ENCODE measurements at regions not wholly inside any gene's neighbourhood (a gene's known extent, or its start where the extent isn't known, plus 50 kb on each side); places are given as distances from the start of the nearest gene placed in this dataset.

GRCh38 chr2:56077359-56077915 lies 106.4 kb upstream of the CCDC85A start:
- H3K27ac ChIP-seq (ENCODE audit: low read depth, low read length), result no peak overlapping the region
- intact Hi-C loops (cut with micrococcal nuclease), result no loop called here

GRCh38 chr2:56082665-56083064 lies 101.1 kb upstream of the CCDC85A start:
- Histone ChIP-seq H3K27ac (ENCODE audit: low read depth, low read length) (no peak overlapping the region), H3K27me3 (ENCODE audit: insufficient read depth, low read length) (no peaks in the 10 kb centered on the region), H3K9me3 (ENCODE audit: control insufficient read depth in 1 of 2, low read length in 2 of 2) (no peaks in the 10 kb centered on the region), H3K4me1 (ENCODE audit: insufficient read depth, low read length) (no peaks in the 10 kb centered on the region), H3K36me3 (ENCODE audit: insufficient read depth, low read length) (no peaks in the 10 kb centered on the region), H3K4me3 (ENCODE audit: low read length in 2 of 2) (no peak overlapping the region)
- Mint-ChIP-seq H3K4me3 (no peak overlapping the region), H3K9me3 (peaks cover 0 to 13% (median 3%) of the 10 kb centered on the region in 8 donors), H3K4me1 (no peaks in the 10 kb centered on the region), H3K27me3 (no peaks in the 10 kb centered on the region), H3K36me3 (no peaks in the 10 kb centered on the region), H3K27ac (no peak overlapping the region)
- no peak for DNase-seq
- CTCF ChIA-PET (ENCODE audit: partially characterized antibody), result no interaction called here
- intact Hi-C loops (cut with micrococcal nuclease), result no loop called here
- POLR2A ChIA-PET (ENCODE audit: partially characterized antibody), result no interaction called here

More at GRCh38 chr2:56077359-56077915, 106.4 kb upstream of the CCDC85A start:
- DNase-seq, result no peak
- Mint-ChIP-seq H3K9me3 (peaks cover 0 to 13% (median under 1%) of the 10 kb centered on the region in 8 donors), H3K27ac (no peak overlapping the region), H3K4me3 (no peak overlapping the region), H3K4me1 (no peaks in the 10 kb centered on the region), H3K27me3 (no peaks in the 10 kb centered on the region), H3K36me3 (no peaks in the 10 kb centered on the region)
- Histone ChIP-seq H3K27me3 (ENCODE audit: insufficient read depth, low read length) (no peaks in the 10 kb centered on the region), H3K4me3 (ENCODE audit: low read length in 2 of 2) (no peak overlapping the region), H3K9me3 (ENCODE audit: control insufficient read depth in 1 of 2, low read length in 2 of 2) (no peaks in the 10 kb centered on the region), H3K4me1 (ENCODE audit: insufficient read depth, low read length) (no peaks in the 10 kb centered on the region), H3K36me3 (ENCODE audit: insufficient read depth, low read length) (no peaks in the 10 kb centered on the region)
- POLR2A ChIA-PET (ENCODE audit: partially characterized antibody), result no interaction called here
- CTCF ChIA-PET (ENCODE audit: partially characterized antibody), result no interaction called here

- H3K4me1 ChIP-seq (ENCODE audit: insufficient read depth, low read length), result no peaks in the 10 kb centered on the region
- intact Hi-C loops (cut with micrococcal nuclease), result no loop called here
- H3K27me3 ChIP-seq (ENCODE audit: insufficient read depth, low read length), result no peaks in the 10 kb centered on the region
- no peak for DNase-seq
- Mint-ChIP-seq H3K4me3 (no peak overlapping the region), H3K27me3 (no peaks in the 10 kb centered on the region), H3K27ac (no peak overlapping the region), H3K36me3 (no peaks in the 10 kb centered on the region), H3K4me1 (no peaks in the 10 kb centered on the region), H3K9me3 (peaks cover 0 to 12% (median 3%) of the 10 kb centered on the region in 8 donors)
- ChIA-PET CTCF (ENCODE audit: partially characterized antibody) (no interaction called here), POLR2A (ENCODE audit: partially characterized antibody) (no interaction called here)
- H3K4me3 ChIP-seq (ENCODE audit: low read length in 2 of 2), result no peak overlapping the region
- no peaks in the 10 kb centered on the region for H3K9me3 ChIP-seq (ENCODE audit: control insufficient read depth in 1 of 2, low read length in 2 of 2)
- no peak overlapping the region for H3K27ac ChIP-seq (ENCODE audit: low read depth, low read length)
- H3K36me3 ChIP-seq (ENCODE audit: insufficient read depth, low read length), result no peaks in the 10 kb centered on the region
These were observed 99.5 kb upstream of the CCDC85A start for GRCh38 chr2:56084111-56084901.

GRCh38 chr2:56086336-56086735 lies 97.5 kb upstream of the CCDC85A start:
- intact Hi-C loops (cut with micrococcal nuclease), result no loop called here
- DNase-seq, result no peak
- Histone ChIP-seq H3K36me3 (ENCODE audit: insufficient read depth, low read length) (no peaks in the 10 kb centered on the region), H3K4me3 (ENCODE audit: low read length in 2 of 2) (no peak overlapping the region), H3K9me3 (ENCODE audit: control insufficient read depth in 1 of 2, low read length in 2 of 2) (no peaks in the 10 kb centered on the region), H3K27ac (ENCODE audit: low read depth, low read length) (no peak overlapping the region), H3K4me1 (ENCODE audit: insufficient read depth, low read length) (no peaks in the 10 kb centered on the region), H3K27me3 (ENCODE audit: insufficient read depth, low read length) (no peaks in the 10 kb centered on the region)
- H3K4me3 Mint-ChIP-seq, result no peak overlapping the region
- no peaks in the 10 kb centered on the region for H3K27me3 Mint-ChIP-seq
- no peak overlapping the region for H3K27ac Mint-ChIP-seq
- peaks cover 0 to 6% (median 0%) of the 10 kb centered on the region in 8 donors for H3K9me3 Mint-ChIP-seq
- CTCF ChIA-PET (ENCODE audit: partially characterized antibody), result no interaction called here
- POLR2A ChIA-PET (ENCODE audit: partially characterized antibody), result no interaction called here
- no peaks in the 10 kb centered on the region for H3K36me3 Mint-ChIP-seq
- H3K4me1 Mint-ChIP-seq, result no peaks in the 10 kb centered on the region

GRCh38 chr2:56088411-56088810 lies 95.4 kb upstream of the CCDC85A start:
- Mint-ChIP-seq H3K27me3 (no peaks in the 10 kb centered on the region), H3K27ac (no peak overlapping the region), H3K4me3 (no peak overlapping the region), H3K9me3 (peaks cover 0 to 9% (median 0%) of the 10 kb centered on the region in 8 donors), H3K4me1 (no peaks in the 10 kb centered on the region), H3K36me3 (no peaks in the 10 kb centered on the region)
- Histone ChIP-seq H3K27ac (ENCODE audit: low read depth, low read length) (no peak overlapping the region), H3K27me3 (ENCODE audit: insufficient read depth, low read length) (no peaks in the 10 kb centered on the region), H3K36me3 (ENCODE audit: insufficient read depth, low read length) (no peaks in the 10 kb centered on the region), H3K4me1 (ENCODE audit: insufficient read depth, low read length) (no peaks in the 10 kb centered on the region), H3K4me3 (ENCODE audit: low read length in 2 of 2) (no peak overlapping the region), H3K9me3 (ENCODE audit: control insufficient read depth in 1 of 2, low read length in 2 of 2) (no peaks in the 10 kb centered on the region)
- POLR2A ChIA-PET (ENCODE audit: partially characterized antibody), result no interaction called here
- intact Hi-C loops (cut with micrococcal nuclease), result no loop called here
- DNase-seq, result no peak
- CTCF ChIA-PET (ENCODE audit: partially characterized antibody), result interaction anchor here (1.3 kb wide), 1 partner anchor 16 kb away, joined by 3 read pairs; no protein-coding TSS in a partner anchor

GRCh38 chr2:56089931-56090330 lies 93.9 kb upstream of the CCDC85A start:
- Histone ChIP-seq H3K4me3 (ENCODE audit: low read length in 2 of 2) (no peak overlapping the region), H3K27ac (ENCODE audit: low read depth, low read length) (no peak overlapping the region), H3K36me3 (ENCODE audit: insufficient read depth, low read length) (no peaks in the 10 kb centered on the region), H3K27me3 (ENCODE audit: insufficient read depth, low read length) (no peaks in the 10 kb centered on the region), H3K4me1 (ENCODE audit: insufficient read depth, low read length) (no peaks in the 10 kb centered on the region), H3K9me3 (ENCODE audit: control insufficient read depth in 1 of 2, low read length in 2 of 2) (no peaks in the 10 kb centered on the region)
- ChIA-PET CTCF (ENCODE audit: partially characterized antibody) (no interaction called here), POLR2A (ENCODE audit: partially characterized antibody) (no interaction called here)
- Mint-ChIP-seq H3K9me3 (peaks cover 0 to 9% (median 0%) of the 10 kb centered on the region in 8 donors), H3K4me1 (no peaks in the 10 kb centered on the region), H3K36me3 (no peaks in the 10 kb centered on the region), H3K27me3 (no peaks in the 10 kb centered on the region), H3K4me3 (no peak overlapping the region), H3K27ac (no peak overlapping the region)
- intact Hi-C loops (cut with micrococcal nuclease), result no loop called here
- no peak for DNase-seq

- peaks cover 0 to 6% (median 0%) of the 10 kb centered on the region in 8 donors for H3K9me3 Mint-ChIP-seq
- H3K4me3 ChIP-seq (ENCODE audit: low read length in 2 of 2), result no peak overlapping the region
- H3K4me1 Mint-ChIP-seq, result no peaks in the 10 kb centered on the region
- intact Hi-C loops (cut with micrococcal nuclease), result no loop called here
- DNase-seq, result no peak
- POLR2A ChIA-PET (ENCODE audit: partially characterized antibody), result no interaction called here
- no peak overlapping the region for H3K27ac ChIP-seq (ENCODE audit: low read depth, low read length)
- H3K4me3 Mint-ChIP-seq, result no peak overlapping the region
- H3K27ac Mint-ChIP-seq, result no peak overlapping the region
- no peaks in the 10 kb centered on the region for H3K9me3 ChIP-seq (ENCODE audit: control insufficient read depth in 1 of 2, low read length in 2 of 2)
- H3K27me3 Mint-ChIP-seq, result no peaks in the 10 kb centered on the region
- no peaks in the 10 kb centered on the region for H3K4me1 ChIP-seq (ENCODE audit: insufficient read depth, low read length)
- H3K27me3 ChIP-seq (ENCODE audit: insufficient read depth, low read length), result no peaks in the 10 kb centered on the region
- H3K36me3 Mint-ChIP-seq, result no peaks in the 10 kb centered on the region
- no peaks in the 10 kb centered on the region for H3K36me3 ChIP-seq (ENCODE audit: insufficient read depth, low read length)
- CTCF ChIA-PET (ENCODE audit: partially characterized antibody), result no interaction called here
These were observed 83.8 kb upstream of the CCDC85A start for GRCh38 chr2:56099963-56100362.

Measured in CD4-positive, alpha-beta memory T cell (primary cell).